Lung (tissue), 11 donors: ENCODE measurements at regions not wholly inside any gene's neighbourhood (a gene's known extent, or its start where the extent isn't known, plus 50 kb on each side); places are given as distances from the start of the nearest gene placed in this dataset.

Source experiments
- ATAC-seq: fragments of 200-7000 bp; cut with Tn5 transposase; one replicate; pipeline ENCODE4 v1.9.1; 2020; ENCODE audit warnings: moderate number of reproducible peaks; ENCODE audit not compliant: insufficient read depth, low FRiP score
- DNase-seq, 3 donors: peaks; one replicate each; pipeline ENCODE4 v3.0.0-alpha.2; 2013 to 2017
- H3K27ac ChIP-seq, 2 donors: one replicate each; pipeline ENCODE4 v1.5.1; 2013; ENCODE audit warnings: mild to moderate bottlenecking in 2 of 2, moderate library complexity in 2 of 2, control low read depth in 1 of 2, inconsistent platforms in 1 of 2, low read depth in 1 of 2, low read length in 1 of 2
- H3K27me3 ChIP-seq, 3 donors: one replicate each; pipeline ENCODE4 v1.5.1; 2013; ENCODE audit warnings: low read length in 2 of 3; ENCODE audit not compliant: control insufficient read depth in 3 of 3, insufficient read depth in 3 of 3
- H3K36me3 ChIP-seq, 4 donors: one replicate each; pipeline ENCODE4 v1.5.1; 2013; ENCODE audit warnings: low read length in 4 of 4, mild to moderate bottlenecking in 1 of 4, moderate library complexity in 1 of 4; ENCODE audit not compliant: control insufficient read depth in 4 of 4, insufficient read depth in 4 of 4
- H3K4me1 ChIP-seq, 5 donors: one replicate each; pipeline ENCODE4 v1.5.1; 2013; ENCODE audit warnings: low read length in 5 of 5, mild to moderate bottlenecking in 2 of 5, moderate library complexity in 1 of 5; ENCODE audit not compliant: control insufficient read depth in 5 of 5, insufficient read depth in 5 of 5
- H3K4me3 ChIP-seq: one replicate; pipeline ENCODE4 v1.5.1; 2013; ENCODE audit warnings: mild to moderate bottlenecking, control low read depth, moderate library complexity
- H3K9ac ChIP-seq, 2 donors: one replicate each; pipeline ENCODE4 v1.5.1; 2013; ENCODE audit warnings: low read length in 2 of 2, control low read depth in 1 of 2; ENCODE audit not compliant: insufficient read depth in 1 of 2
- H3K9me3 ChIP-seq, 4 donors: one replicate each; pipeline ENCODE4 v1.5.1; 2013; ENCODE audit warnings: low read length in 3 of 4, mild to moderate bottlenecking in 1 of 4, moderate library complexity in 1 of 4; ENCODE audit not compliant: control insufficient read depth in 4 of 4, insufficient read depth in 3 of 4
- WGBS, 2 donors: extraction: QIAGEN DNeasy Blood & Tissue Kit; methylation state at CpG; one replicate each; pipeline ENCODE4 v1.1.7; 2013; 5-methylcytosine and 5-hydroxymethylcytosine counted together
- TF ChIP-seq, protein P1 (sequence below): IDR thresholded peaks from 2 replicates; pipeline ENCODE4 v1.5.1; 2012; ENCODE audit warnings: mild to moderate bottlenecking; ENCODE audit errors: control extremely low read depth, extremely low read depth
- donor health status: control.
- donor health status: control.
- donor health status: Bipolar disorder and iron deficiency.
- donor health status: healthy.
- donor health status: DM: yes; HTN: yes; CAD: no.

DNA sequence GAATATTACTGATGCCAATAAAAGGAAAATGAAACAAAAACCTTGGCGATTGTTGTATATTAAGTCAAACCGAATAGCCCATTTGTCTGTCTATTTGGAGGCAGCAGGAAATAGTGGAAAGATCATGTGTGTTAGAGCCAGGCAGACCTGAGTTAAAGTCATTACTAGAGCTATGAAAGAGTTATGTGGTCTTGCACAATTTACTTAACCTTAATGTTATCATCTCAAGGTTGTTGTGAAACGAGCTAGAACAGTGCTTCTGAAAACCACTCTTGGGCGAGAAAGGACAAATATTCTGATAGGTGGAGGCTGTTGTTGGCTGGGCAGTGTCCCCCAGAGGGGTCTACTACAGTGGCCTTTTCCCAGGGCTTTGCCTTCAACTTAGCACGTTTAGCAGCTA lies 60.0 kb upstream of the NUP160 start:
- TF ChIP-seq, protein P1, sequence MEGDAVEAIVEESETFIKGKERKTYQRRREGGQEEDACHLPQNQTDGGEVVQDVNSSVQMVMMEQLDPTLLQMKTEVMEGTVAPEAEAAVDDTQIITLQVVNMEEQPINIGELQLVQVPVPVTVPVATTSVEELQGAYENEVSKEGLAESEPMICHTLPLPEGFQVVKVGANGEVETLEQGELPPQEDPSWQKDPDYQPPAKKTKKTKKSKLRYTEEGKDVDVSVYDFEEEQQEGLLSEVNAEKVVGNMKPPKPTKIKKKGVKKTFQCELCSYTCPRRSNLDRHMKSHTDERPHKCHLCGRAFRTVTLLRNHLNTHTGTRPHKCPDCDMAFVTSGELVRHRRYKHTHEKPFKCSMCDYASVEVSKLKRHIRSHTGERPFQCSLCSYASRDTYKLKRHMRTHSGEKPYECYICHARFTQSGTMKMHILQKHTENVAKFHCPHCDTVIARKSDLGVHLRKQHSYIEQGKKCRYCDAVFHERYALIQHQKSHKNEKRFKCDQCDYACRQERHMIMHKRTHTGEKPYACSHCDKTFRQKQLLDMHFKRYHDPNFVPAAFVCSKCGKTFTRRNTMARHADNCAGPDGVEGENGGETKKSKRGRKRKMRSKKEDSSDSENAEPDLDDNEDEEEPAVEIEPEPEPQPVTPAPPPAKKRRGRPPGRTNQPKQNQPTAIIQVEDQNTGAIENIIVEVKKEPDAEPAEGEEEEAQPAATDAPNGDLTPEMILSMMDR = no peak
- Histone ChIP-seq H3K4me1 (peaks cover 0 to 8% (median 0%) of the 10 kb centered on the region in 5 donors), H3K27ac (peak overlapping the region in 1 of 2 donors; percentile 51), H3K9me3 (no peaks in the 10 kb centered on the region), H3K4me3 (no peak overlapping the region), H3K36me3 (no peaks in the 10 kb centered on the region), H3K9ac (no peak overlapping the region), H3K27me3 (no peaks in the 10 kb centered on the region)
- peak; percentile 54 for ATAC-seq
- DNase-seq = peak in 1 of 3 donors; percentile 25
- 23 to 28% methylated on average over 5 of the region's 5 CpGs for WGBS, 2 donors

DNA sequence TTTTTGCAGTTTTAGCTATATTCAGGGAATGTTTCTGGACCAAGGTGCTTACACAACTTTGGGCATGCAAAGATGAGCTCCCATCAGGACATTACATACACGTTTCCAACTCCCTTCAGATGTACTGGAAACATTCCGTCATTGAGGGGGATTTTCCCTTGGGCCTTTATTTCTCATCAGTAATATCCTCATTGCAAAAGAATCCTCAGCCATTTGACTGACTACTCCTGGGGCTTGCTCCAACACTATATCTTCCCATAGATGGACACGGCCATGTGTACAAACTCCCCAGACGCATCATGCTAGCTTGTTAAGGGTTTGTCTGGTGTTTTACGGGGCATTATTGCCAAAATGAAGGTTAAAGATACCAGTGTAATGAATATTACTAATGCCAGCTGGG lies 59.3 kb upstream of the NUP160 start:
- ATAC-seq (no peak), DNase-seq (no peak)
- Histone ChIP-seq H3K4me3 (no peak overlapping the region), H3K9ac (no peak overlapping the region), H3K9me3 (no peaks in the 10 kb centered on the region), H3K27ac (no peak overlapping the region), H3K4me1 (peaks cover 0 to 8% (median 0%) of the 10 kb centered on the region in 5 donors), H3K27me3 (no peaks in the 10 kb centered on the region), H3K36me3 (no peaks in the 10 kb centered on the region)
- TF ChIP-seq, protein P1 = no peak
- 83 to 84% methylated on average over 5 of the region's 5 CpGs for WGBS, 2 donors

DNA sequence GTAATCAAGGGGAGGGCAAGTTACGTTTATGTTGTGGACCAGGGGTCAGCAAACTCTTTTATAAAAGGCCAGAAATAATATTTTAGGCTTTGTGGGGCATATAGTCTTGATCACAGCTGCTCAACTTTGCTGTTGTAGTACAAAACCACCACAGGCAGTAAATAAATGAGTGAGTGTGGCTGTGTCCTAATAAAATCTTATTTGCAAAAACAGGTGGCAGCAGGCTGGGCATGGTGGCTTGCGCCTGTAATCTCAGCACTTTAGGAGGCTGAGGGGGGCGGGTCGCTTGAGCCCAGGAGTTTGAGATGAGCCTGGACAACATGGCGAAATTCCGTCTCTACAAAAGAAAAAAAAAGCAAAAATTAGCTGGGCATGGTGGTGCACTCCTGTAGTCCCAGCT lies 57.9 kb upstream of the NUP160 start:
- TF ChIP-seq, protein P1 = no peak
- peaks cover 0 to 7% (median 0%) of the 10 kb centered on the region in 5 donors for H3K4me1 ChIP-seq
- 86 to 91% methylated on average over 6 of the region's 6 CpGs for WGBS, 2 donors
- no peak overlapping the region for H3K4me3 ChIP-seq
- H3K27ac ChIP-seq = peak overlapping the region in 1 of 2 donors; percentile 59
- no peaks in the 10 kb centered on the region for H3K36me3 ChIP-seq
- H3K27me3 ChIP-seq = no peaks in the 10 kb centered on the region
- no peaks in the 10 kb centered on the region for H3K9me3 ChIP-seq
- no peak overlapping the region for H3K9ac ChIP-seq
- DNase-seq = no peak
- no peak for ATAC-seq
